K562 (cell line): ENCODE measurements at regions not wholly inside any gene's neighbourhood (a gene's known extent, or its start where the extent isn't known, plus 50 kb on each side); places are given as distances from the start of the nearest gene placed in this dataset.

Experiments used
- ETS2 ChIP-seq: IDR thresholded peaks from 2 replicates; pipeline ENCODE4 v1.6.1; 2016; ENCODE audit warnings: borderline replicate concordance, missing genetic modification characterization, mild to moderate bottlenecking, moderate library complexity, missing compliant biosample characterization; ENCODE audit not compliant: poor library complexity, severe bottlenecking
- EWSR1 ChIP-seq: fragments of 450-650 bp; IDR thresholded peaks from 2 replicates; pipeline ENCODE4 v1.6.1; 2018; ENCODE audit warnings: borderline replicate concordance, mild to moderate bottlenecking, low read depth, moderate library complexity; ENCODE audit not compliant: partially characterized antibody
- FIP1L1 ChIP-seq: fragments of 200-400 bp; formaldehyde crosslinking; IDR thresholded peaks from 2 replicates; pipeline ENCODE4 v1.6.1; 2018; ENCODE audit warnings: mild to moderate bottlenecking, low read depth, low read length; ENCODE audit not compliant: poor library complexity, severe bottlenecking
- FOSL1 ChIP-seq: fragments of 200-800 bp; sonication (Bioruptor generic); conservative IDR thresholded peaks from 2 replicates; pipeline ENCODE4 v1.6.1; 2016; ENCODE audit warnings: missing genetic modification characterization, missing compliant biosample characterization
- GTF2A2 ChIP-seq: IDR thresholded peaks from 2 replicates; pipeline ENCODE4 v1.6.1; 2016; ENCODE audit warnings: mild to moderate bottlenecking, missing genetic modification characterization, missing compliant biosample characterization
- HINFP ChIP-seq: fragments of 450-650 bp; conservative IDR thresholded peaks from 2 replicates; pipeline ENCODE4 v1.6.1; 2016; ENCODE audit warnings: missing genetic modification characterization, low read depth, mild to moderate bottlenecking, control low read depth, missing compliant biosample characterization
- NFIX ChIP-seq: fragments of 250-450 bp; sonication (Bioruptor Pico); IDR thresholded peaks from 2 replicates; pipeline ENCODE4 v1.4.0; 2020; ENCODE audit warnings: low read depth, mild to moderate bottlenecking, moderate library complexity
- RBM14 ChIP-seq: fragments of 200-400 bp; formaldehyde crosslinking; IDR thresholded peaks from 2 replicates; pipeline ENCODE4 v1.6.1; 2018; ENCODE audit warnings: low read depth, mild to moderate bottlenecking, low read length, moderate library complexity, borderline replicate concordance; ENCODE audit not compliant: insufficient read depth
- SMAD2 ChIP-seq: fragments of 150-350 bp; IDR thresholded peaks from 2 replicates; pipeline ENCODE4 v1.6.1; 2014; ENCODE audit warnings: low read depth, mild to moderate bottlenecking, low read length
- TF ChIP-seq, protein P1 (sequence below), 2 experiments: fragments of 150-350 bp in 1 of 2; IDR thresholded peaks; 2 replicates each; pipeline ENCODE4 v1.6.1; 2012 to 2016; ENCODE audit warnings: low read depth in 2 of 2, low read length in 2 of 2, mild to moderate bottlenecking in 1 of 2, moderate library complexity in 1 of 2
- TF ChIP-seq, protein P2 (sequence below): fragments of 250-450 bp; sonication (Bioruptor Pico); IDR thresholded peaks from 2 replicates; pipeline ENCODE4 v1.4.0; 2020; ENCODE audit warnings: mild to moderate bottlenecking, moderate library complexity, borderline replicate concordance
- TF ChIP-seq, protein P3 (sequence below), 3 experiments: IDR thresholded peaks in 2 of 3; conservative IDR thresholded peaks in 1 of 3; 2 replicates each; pipeline ENCODE4 v1.5.1; 2011 to 2012; ENCODE audit warnings: low read length in 3 of 3, mild to moderate bottlenecking in 3 of 3, control low read depth in 2 of 3, improper control_type of control experiment in 1 of 3, inconsistent platforms in 1 of 3, low read depth in 1 of 3, mixed read lengths in 1 of 3, moderate library complexity in 1 of 3; ENCODE audit not compliant: insufficient read depth in 2 of 3
- TF ChIP-seq, protein P4 (sequence below): fragments of 450-650 bp; formaldehyde crosslinking; IDR thresholded peaks from 2 replicates; pipeline ENCODE4 v1.4.0; 2020; ENCODE audit warnings: mild to moderate bottlenecking, moderate library complexity

GRCh38 chr7:67302113-67303039 lies 305.7 kb downstream of the TYW1 start (continued):
- TF ChIP-seq, protein P1, sequence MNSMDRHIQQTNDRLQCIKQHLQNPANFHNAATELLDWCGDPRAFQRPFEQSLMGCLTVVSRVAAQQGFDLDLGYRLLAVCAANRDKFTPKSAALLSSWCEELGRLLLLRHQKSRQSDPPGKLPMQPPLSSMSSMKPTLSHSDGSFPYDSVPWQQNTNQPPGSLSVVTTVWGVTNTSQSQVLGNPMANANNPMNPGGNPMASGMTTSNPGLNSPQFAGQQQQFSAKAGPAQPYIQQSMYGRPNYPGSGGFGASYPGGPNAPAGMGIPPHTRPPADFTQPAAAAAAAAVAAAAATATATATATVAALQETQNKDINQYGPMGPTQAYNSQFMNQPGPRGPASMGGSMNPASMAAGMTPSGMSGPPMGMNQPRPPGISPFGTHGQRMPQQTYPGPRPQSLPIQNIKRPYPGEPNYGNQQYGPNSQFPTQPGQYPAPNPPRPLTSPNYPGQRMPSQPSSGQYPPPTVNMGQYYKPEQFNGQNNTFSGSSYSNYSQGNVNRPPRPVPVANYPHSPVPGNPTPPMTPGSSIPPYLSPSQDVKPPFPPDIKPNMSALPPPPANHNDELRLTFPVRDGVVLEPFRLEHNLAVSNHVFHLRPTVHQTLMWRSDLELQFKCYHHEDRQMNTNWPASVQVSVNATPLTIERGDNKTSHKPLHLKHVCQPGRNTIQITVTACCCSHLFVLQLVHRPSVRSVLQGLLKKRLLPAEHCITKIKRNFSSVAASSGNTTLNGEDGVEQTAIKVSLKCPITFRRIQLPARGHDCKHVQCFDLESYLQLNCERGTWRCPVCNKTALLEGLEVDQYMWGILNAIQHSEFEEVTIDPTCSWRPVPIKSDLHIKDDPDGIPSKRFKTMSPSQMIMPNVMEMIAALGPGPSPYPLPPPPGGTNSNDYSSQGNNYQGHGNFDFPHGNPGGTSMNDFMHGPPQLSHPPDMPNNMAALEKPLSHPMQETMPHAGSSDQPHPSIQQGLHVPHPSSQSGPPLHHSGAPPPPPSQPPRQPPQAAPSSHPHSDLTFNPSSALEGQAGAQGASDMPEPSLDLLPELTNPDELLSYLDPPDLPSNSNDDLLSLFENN (IDR thresholded peaks at IDR 0.05; ENCODE audit: low read depth in 2 of 2, low read length in 2 of 2): no peak
- TF ChIP-seq ETS2 (no peak), NFIX (CRISPR knock-in tag) (no peak), GTF2A2 (tag) (no peak), EWSR1 (no peak), RBM14 (0 out of 2 replicates have a peak, but pooled peaks have one; percentile 31), FOSL1 (tag) (no peak), FIP1L1 (peak; percentile 27), HINFP (tag) (no peak), SMAD2 (no peak)
- TF ChIP-seq, protein P2, sequence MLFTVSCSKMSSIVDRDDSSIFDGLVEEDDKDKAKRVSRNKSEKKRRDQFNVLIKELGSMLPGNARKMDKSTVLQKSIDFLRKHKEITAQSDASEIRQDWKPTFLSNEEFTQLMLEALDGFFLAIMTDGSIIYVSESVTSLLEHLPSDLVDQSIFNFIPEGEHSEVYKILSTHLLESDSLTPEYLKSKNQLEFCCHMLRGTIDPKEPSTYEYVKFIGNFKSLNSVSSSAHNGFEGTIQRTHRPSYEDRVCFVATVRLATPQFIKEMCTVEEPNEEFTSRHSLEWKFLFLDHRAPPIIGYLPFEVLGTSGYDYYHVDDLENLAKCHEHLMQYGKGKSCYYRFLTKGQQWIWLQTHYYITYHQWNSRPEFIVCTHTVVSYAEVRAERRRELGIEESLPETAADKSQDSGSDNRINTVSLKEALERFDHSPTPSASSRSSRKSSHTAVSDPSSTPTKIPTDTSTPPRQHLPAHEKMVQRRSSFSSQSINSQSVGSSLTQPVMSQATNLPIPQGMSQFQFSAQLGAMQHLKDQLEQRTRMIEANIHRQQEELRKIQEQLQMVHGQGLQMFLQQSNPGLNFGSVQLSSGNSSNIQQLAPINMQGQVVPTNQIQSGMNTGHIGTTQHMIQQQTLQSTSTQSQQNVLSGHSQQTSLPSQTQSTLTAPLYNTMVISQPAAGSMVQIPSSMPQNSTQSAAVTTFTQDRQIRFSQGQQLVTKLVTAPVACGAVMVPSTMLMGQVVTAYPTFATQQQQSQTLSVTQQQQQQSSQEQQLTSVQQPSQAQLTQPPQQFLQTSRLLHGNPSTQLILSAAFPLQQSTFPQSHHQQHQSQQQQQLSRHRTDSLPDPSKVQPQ: no peak
- TF ChIP-seq, protein P3, sequence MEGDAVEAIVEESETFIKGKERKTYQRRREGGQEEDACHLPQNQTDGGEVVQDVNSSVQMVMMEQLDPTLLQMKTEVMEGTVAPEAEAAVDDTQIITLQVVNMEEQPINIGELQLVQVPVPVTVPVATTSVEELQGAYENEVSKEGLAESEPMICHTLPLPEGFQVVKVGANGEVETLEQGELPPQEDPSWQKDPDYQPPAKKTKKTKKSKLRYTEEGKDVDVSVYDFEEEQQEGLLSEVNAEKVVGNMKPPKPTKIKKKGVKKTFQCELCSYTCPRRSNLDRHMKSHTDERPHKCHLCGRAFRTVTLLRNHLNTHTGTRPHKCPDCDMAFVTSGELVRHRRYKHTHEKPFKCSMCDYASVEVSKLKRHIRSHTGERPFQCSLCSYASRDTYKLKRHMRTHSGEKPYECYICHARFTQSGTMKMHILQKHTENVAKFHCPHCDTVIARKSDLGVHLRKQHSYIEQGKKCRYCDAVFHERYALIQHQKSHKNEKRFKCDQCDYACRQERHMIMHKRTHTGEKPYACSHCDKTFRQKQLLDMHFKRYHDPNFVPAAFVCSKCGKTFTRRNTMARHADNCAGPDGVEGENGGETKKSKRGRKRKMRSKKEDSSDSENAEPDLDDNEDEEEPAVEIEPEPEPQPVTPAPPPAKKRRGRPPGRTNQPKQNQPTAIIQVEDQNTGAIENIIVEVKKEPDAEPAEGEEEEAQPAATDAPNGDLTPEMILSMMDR (IDR thresholded peaks at IDR 0.05 in 2 of 3, conservative IDR thresholded peaks at IDR 0.05 in 1 of 3; ENCODE audit: insufficient read depth in 2 of 3, low read depth in 1 of 3, low read length in 3 of 3): peak; percentile 29 to 50 (median 37); a peak in 4 of 6 replicates
- TF ChIP-seq, protein P4, sequence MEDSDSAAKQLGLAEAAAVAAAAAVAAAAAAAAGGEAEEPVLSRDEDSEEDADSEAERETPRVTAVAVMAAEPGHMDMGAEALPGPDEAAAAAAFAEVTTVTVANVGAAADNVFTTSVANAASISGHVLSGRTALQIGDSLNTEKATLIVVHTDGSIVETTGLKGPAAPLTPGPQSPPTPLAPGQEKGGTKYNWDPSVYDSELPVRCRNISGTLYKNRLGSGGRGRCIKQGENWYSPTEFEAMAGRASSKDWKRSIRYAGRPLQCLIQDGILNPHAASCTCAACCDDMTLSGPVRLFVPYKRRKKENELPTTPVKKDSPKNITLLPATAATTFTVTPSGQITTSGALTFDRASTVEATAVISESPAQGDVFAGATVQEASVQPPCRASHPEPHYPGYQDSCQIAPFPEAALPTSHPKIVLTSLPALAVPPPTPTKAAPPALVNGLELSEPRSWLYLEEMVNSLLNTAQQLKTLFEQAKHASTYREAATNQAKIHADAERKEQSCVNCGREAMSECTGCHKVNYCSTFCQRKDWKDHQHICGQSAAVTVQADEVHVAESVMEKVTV (CRISPR knock-in tag): no peak
